ENCODE measurements at regions not wholly inside any gene's neighbourhood (a gene's known extent, or its start where the extent isn't known, plus 50 kb on each side); places are given as distances from the start of the nearest gene placed in this dataset.

- Mint-ChIP-seq H3K27me3 (ENCODE audit: low read depth in 3 of 3) (peaks cover 5 to 30% (median 21%) of the 10 kb centered on the region in 3 donors), H3K4me1 (no peaks in the 10 kb centered on the region), H3K9me3 (peaks cover 0 to 9% (median 4%) of the 10 kb centered on the region in 7 donors), H3K4me3 (no peak overlapping the region), H3K36me3 (no peaks in the 10 kb centered on the region), H3K27ac (no peak overlapping the region)
- Histone ChIP-seq H4K20me1 (ENCODE audit: insufficient read depth, low read length) (no peaks in the 10 kb centered on the region), H3K27me3 (ENCODE audit: control insufficient read depth in 2 of 2, insufficient read depth in 2 of 2, low read length in 2 of 2) (peaks cover 0 to 4% of the 10 kb centered on the region in 2 donors), H2AFZ (ENCODE audit: insufficient read depth, low read depth, low read length, poor library complexity, severe bottlenecking) (no peak overlapping the region), H3K4me1 (ENCODE audit: control insufficient read depth in 1 of 2, insufficient read depth in 2 of 2, low read length in 2 of 2) (no peaks in the 10 kb centered on the region), H3K4me2 (replicated peaks; ENCODE audit: extremely low read depth, low read length, poor library complexity, severe bottlenecking) (no peak overlapping the region), H3K27ac (ENCODE audit: low read depth in 1 of 2, low read length in 2 of 2) (no peak overlapping the region), H3K36me3 (replicated peaks in 1 of 2; ENCODE audit: control insufficient read depth in 1 of 2, insufficient read depth in 2 of 2, low read length in 2 of 2) (no peaks in the 10 kb centered on the region), H3K9ac (ENCODE audit: insufficient read depth, low read length, poor library complexity, severe bottlenecking) (no peak overlapping the region), H3K79me2 (ENCODE audit: insufficient read depth, low read length) (no peaks in the 10 kb centered on the region), H3K9me3 (replicated peaks in 1 of 2; ENCODE audit: control insufficient read depth in 1 of 2, insufficient read depth in 1 of 2, low read length in 2 of 2) (no peaks in the 10 kb centered on the region), H3K4me3 (replicated peaks in 1 of 3; ENCODE audit: low read depth in 2 of 3, low read length in 3 of 3) (no peak overlapping the region)
- intact Hi-C loops (cut with micrococcal nuclease) = no loop called here
- 100% methylated on average over 1 of the region's 2 CpGs for WGBS (ENCODE audit: insufficient coverage)
- TF ChIP-seq CTCF (IDR thresholded peaks at IDR 0.05) = no peak
- no peak for DNase-seq
Observed at GRCh38 chr15:101547737-101548136, 58.2 kb upstream of the PCSK6 start.

- TF ChIP-seq CTCF (IDR thresholded peaks at IDR 0.05) = no peak
- no peaks in the 10 kb centered on the region for H4K20me1 ChIP-seq (ENCODE audit: insufficient read depth, low read length)
- H3K4me3 ChIP-seq (replicated peaks in 1 of 3; ENCODE audit: low read depth in 2 of 3, low read length in 3 of 3) = no peak overlapping the region
- H3K27ac ChIP-seq (ENCODE audit: low read depth in 1 of 2, low read length in 2 of 2) = no peak overlapping the region
- Mint-ChIP-seq H3K9me3 (peaks cover 0 to 9% (median 3%) of the 10 kb centered on the region in 7 donors), H3K4me3 (no peak overlapping the region), H3K4me1 (no peaks in the 10 kb centered on the region), H3K27me3 (ENCODE audit: low read depth in 3 of 3) (peaks cover 4 to 27% (median 19%) of the 10 kb centered on the region in 3 donors), H3K36me3 (no peaks in the 10 kb centered on the region), H3K27ac (no peak overlapping the region)
- no peak overlapping the region for H3K4me2 ChIP-seq (replicated peaks; ENCODE audit: extremely low read depth, low read length, poor library complexity, severe bottlenecking)
- no peak for DNase-seq
- H3K36me3 ChIP-seq (replicated peaks in 1 of 2; ENCODE audit: control insufficient read depth in 1 of 2, insufficient read depth in 2 of 2, low read length in 2 of 2) = no peaks in the 10 kb centered on the region
- peaks cover 0 to 4% of the 10 kb centered on the region in 2 donors for H3K27me3 ChIP-seq (ENCODE audit: control insufficient read depth in 2 of 2, insufficient read depth in 2 of 2, low read length in 2 of 2)
- WGBS (ENCODE audit: insufficient coverage) = 86% methylated on average over 8 of the region's 12 CpGs
- no peaks in the 10 kb centered on the region for H3K4me1 ChIP-seq (ENCODE audit: control insufficient read depth in 1 of 2, insufficient read depth in 2 of 2, low read length in 2 of 2)
- no peak overlapping the region for H2AFZ ChIP-seq (ENCODE audit: insufficient read depth, low read depth, low read length, poor library complexity, severe bottlenecking)
- intact Hi-C loops (cut with micrococcal nuclease) = no loop called here
- no peak overlapping the region for H3K9ac ChIP-seq (ENCODE audit: insufficient read depth, low read length, poor library complexity, severe bottlenecking)
- no peaks in the 10 kb centered on the region for H3K79me2 ChIP-seq (ENCODE audit: insufficient read depth, low read length)
- H3K9me3 ChIP-seq (replicated peaks in 1 of 2; ENCODE audit: control insufficient read depth in 1 of 2, insufficient read depth in 1 of 2, low read length in 2 of 2) = no peaks in the 10 kb centered on the region
Observed at GRCh38 chr15:101545548-101546505, 56.3 kb upstream of the PCSK6 start.
